Activated T-cell treated with anti-CD3 and anti-CD28 coated beads, Interleukin-2, amount 50 U/mL, for 72 hours (primary cell): ENCODE measurements at regions not wholly inside any gene's neighbourhood (a gene's known extent, or its start where the extent isn't known, plus 50 kb on each side); places are given as distances from the start of the nearest gene placed in this dataset.
"Not testable (repeated sequence)": the region's sequence is repeated elsewhere in the genome, so short reads cannot be mapped to it uniquely, and the experiment has no call there.

Experiments
- ATAC-seq, 2 donors: fragments of 150-1000 bp; cut with Tn5 transposase; replicated peaks in 1 of 2; 2 replicates each; pipeline ENCODE4 v1.10.0; 2021; ENCODE audit warnings: moderate library complexity in 2 of 2, mild to moderate bottlenecking in 1 of 2
- DNase-seq, 2 donors: peaks; one replicate each; pipeline ENCODE4 v3.0.0; 2021 to 2022; ENCODE audit warnings: mixed read lengths in 1 of 2
- H3K27ac Mint-ChIP-seq: one replicate; pipeline ENCODE4 v1.8.0; 2022; ENCODE audit warnings: mild to moderate bottlenecking, moderate library complexity, mixed read lengths
- H3K27me3 Mint-ChIP-seq: one replicate; pipeline ENCODE4 v1.8.0; 2022; ENCODE audit warnings: low read depth, mixed read lengths
- H3K36me3 Mint-ChIP-seq, 2 donors: one replicate each; pipeline ENCODE4 v1.8.0; 2022; ENCODE audit warnings: mixed read lengths in 2 of 2, mild to moderate bottlenecking in 1 of 2; ENCODE audit not compliant: insufficient read depth in 2 of 2
- H3K4me1 Mint-ChIP-seq: one replicate; pipeline ENCODE4 v1.8.0; 2022; ENCODE audit warnings: low read depth, mixed read lengths
- H3K4me3 Mint-ChIP-seq, 2 donors: one replicate each; pipeline ENCODE4 v1.8.0; 2022; ENCODE audit warnings: mild to moderate bottlenecking in 2 of 2, mixed read lengths in 2 of 2, moderate library complexity in 2 of 2
- H3K9me3 Mint-ChIP-seq, 2 donors: one replicate each; pipeline ENCODE4 v1.8.0; 2022; ENCODE audit warnings: mixed read lengths in 2 of 2

DNA sequence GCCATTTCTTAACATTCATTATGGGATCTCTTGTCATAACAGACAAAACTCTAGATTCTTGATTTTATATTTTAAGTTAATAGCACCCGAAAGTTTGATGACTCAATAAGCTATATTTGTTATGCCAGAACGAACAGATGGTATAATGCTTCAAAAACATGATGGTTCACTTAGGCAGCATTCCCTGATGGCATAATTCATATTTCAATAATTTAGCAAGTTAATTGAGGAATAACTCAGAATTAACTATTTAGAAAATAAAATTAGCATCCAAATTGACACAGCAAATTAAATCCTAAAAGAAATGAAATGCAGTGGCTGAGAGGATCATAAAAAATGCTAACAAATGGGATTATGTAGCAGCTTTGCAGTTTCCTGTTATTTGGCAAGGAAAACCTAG is 260.8 kb upstream of the MBL2 start:
- Mint-ChIP-seq H3K4me1 (no peaks in the 10 kb centered on the region), H3K27me3 (no peaks in the 10 kb centered on the region)
- no peak for DNase-seq

DNA sequence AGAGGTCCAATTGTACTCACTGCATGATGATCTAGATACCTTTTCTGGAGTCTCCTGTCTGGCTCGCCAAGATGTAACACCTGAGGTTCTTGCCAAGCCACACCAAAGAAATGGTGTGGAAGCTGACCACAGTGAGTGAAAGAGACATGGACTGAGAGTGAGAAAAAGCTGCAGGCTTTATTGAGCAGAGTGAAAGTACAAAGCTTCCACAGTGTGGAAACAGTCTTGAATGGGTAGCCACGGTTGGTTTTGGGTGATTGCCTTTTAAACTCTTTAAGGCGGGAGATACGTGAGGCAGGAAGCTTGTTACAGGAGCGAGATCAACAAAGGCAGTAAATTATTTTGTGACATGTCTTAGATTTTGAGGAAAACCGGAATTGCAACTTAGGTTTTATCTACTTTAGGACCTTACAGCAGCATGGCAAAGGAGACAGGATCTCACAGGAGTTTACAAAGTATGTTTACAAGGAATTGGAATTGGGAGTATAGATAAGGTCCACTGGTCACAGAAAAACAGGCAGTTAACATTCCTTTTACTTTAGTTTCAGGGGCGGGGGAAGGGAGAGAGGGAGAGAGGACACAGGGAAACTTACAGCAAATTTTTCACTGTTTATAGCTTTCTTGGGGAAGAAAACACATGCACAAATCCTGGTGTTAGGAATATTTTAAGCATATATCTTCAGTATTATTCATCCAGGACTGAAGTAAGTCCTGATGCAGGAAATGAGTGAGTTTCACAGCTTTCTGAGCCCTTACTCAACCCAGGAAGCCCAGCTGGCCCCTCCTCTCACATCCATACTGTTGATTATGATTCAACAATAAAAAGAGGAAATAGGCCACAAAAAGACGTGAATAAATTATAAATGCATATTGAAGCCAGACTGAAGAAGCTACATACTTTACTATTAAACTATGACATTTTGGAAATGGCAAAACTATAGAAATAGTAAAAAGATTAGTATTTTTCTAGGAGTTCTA is 257.6 kb upstream of the MBL2 start:
- H3K36me3 Mint-ChIP-seq, H3K4me1 Mint-ChIP-seq, H3K4me3 Mint-ChIP-seq, DNase-seq, H3K27me3 Mint-ChIP-seq, H3K27ac Mint-ChIP-seq, H3K9me3 Mint-ChIP-seq, ATAC-seq: not testable (repeated sequence)

More for the DNA sequence above, 260.8 kb upstream of the MBL2 start:
- Mint-ChIP-seq H3K36me3 (peaks cover 0 to 1% of the 10 kb centered on the region in 2 donors), H3K27ac (no peak overlapping the region), H3K4me3 (no peak overlapping the region), H3K9me3 (peaks cover 0 to 8% of the 10 kb centered on the region in 2 donors)
- no peak for ATAC-seq

DNA sequence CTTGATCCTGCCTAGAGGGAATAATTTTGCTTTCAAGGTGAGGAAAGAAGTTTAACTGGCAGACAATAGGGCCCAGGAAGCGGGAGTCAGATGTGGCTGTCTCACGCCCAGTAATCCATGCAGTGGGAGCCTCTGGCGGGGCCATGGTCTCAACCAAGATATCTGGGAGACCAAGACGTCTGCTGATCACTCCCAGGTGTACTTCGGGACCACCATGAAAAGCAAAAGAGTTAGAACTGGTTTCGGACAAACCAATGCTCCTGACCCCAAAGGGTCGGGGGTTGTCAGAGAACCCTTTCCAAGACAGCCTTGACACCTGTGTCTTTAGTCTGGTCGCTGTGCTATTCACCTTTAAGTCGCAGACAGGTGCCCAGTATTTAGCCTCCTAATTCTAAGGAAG is 256.9 kb upstream of the MBL2 start:
- H3K9me3 Mint-ChIP-seq = peaks cover 0 to 5% of the 10 kb centered on the region in 2 donors
- H3K4me1 Mint-ChIP-seq = no peaks in the 10 kb centered on the region
- no peak overlapping the region for H3K4me3 Mint-ChIP-seq
- ATAC-seq (no peak), DNase-seq (no peak)
- H3K36me3 Mint-ChIP-seq = peaks cover 0 to 1% of the 10 kb centered on the region in 2 donors
- H3K27ac Mint-ChIP-seq = no peak overlapping the region
- no peaks in the 10 kb centered on the region for H3K27me3 Mint-ChIP-seq

DNA sequence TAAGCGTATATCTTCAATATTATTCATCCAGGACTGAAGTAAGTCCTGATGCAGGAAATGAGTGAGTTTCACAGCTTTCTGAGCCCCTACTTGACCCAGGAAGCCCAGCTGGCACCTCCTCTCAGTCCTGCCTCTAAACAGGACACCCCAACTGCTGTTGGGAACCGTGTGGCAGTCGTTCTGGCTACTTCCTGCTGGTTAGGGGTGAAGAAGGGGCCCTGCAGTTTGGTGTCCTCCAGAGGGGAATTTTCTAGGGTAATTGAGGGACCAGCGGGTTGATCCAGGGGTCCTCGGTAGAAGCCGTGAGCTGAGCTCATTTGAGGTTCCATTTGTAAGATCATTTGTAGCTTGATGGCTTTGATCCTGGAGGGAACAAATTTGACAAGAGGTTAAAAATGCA is 253.2 kb upstream of the MBL2 start:
- H3K27me3 Mint-ChIP-seq, H3K4me3 Mint-ChIP-seq, H3K9me3 Mint-ChIP-seq, H3K4me1 Mint-ChIP-seq, H3K36me3 Mint-ChIP-seq, ATAC-seq, H3K27ac Mint-ChIP-seq, DNase-seq: not testable (repeated sequence)

DNA sequence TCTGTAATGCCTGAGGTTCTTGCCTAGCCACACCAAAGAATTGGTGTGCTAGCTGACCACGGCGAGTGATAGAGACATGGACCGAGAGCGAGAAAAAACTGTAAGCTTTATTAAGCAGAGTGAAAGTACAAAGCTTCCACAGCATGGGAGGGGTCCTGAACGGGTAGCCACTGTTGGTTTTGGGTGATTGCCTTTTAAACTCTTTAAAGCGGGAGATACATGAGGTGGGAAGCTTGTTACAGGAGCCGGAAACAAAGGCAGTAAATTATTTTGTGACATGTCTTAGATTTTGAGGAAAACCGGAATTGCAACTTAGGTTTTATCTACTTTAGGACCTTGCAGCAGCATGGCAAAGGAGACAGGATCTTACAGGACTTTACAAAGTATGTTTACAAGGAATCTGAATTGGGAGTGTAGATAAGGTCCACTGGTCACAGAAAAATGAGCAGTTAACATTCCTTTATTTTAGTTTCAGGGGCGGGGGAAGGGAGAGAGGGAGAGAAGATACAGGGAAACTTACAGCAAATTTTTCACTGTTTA is 252.7 kb upstream of the MBL2 start:
- no peak overlapping the region for H3K27ac Mint-ChIP-seq

DNA sequence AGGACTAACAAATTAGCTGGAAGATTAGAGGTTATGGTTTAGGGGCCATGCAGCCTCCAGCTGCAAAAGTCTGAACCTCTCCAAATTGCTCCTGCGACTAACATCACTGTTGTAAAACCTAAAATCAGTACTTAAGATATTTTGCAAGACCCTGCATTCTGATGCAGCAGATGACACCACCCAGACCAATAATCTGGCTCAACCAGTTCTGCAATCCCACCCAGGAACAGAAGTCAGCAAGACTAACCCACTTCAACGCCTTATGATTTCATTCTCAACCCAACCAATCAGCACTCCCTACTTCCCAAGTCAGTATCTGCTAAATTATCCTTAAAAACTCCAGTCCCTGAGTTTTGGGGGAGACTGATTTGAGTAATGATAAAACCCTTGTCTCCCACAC is 250.8 kb upstream of the MBL2 start:
- Mint-ChIP-seq H3K4me3 (no peak overlapping the region), H3K9me3 (peaks cover 0 to 10% of the 10 kb centered on the region in 2 donors), H3K27me3 (no peaks in the 10 kb centered on the region), H3K4me1 (no peaks in the 10 kb centered on the region), H3K27ac (no peak overlapping the region), H3K36me3 (no peaks in the 10 kb centered on the region)
- ATAC-seq (no peak), DNase-seq (no peak)

More for the DNA sequence above, 252.7 kb upstream of the MBL2 start:
- H3K9me3 Mint-ChIP-seq = peaks cover 0 to 7% of the 10 kb centered on the region in 2 donors
- ATAC-seq = no peak
- H3K36me3 Mint-ChIP-seq = peaks cover 0 to 1% of the 10 kb centered on the region in 2 donors
- H3K4me3 Mint-ChIP-seq = no peak overlapping the region
- H3K4me1 Mint-ChIP-seq = no peaks in the 10 kb centered on the region
- no peaks in the 10 kb centered on the region for H3K27me3 Mint-ChIP-seq
- DNase-seq = no peak

DNA sequence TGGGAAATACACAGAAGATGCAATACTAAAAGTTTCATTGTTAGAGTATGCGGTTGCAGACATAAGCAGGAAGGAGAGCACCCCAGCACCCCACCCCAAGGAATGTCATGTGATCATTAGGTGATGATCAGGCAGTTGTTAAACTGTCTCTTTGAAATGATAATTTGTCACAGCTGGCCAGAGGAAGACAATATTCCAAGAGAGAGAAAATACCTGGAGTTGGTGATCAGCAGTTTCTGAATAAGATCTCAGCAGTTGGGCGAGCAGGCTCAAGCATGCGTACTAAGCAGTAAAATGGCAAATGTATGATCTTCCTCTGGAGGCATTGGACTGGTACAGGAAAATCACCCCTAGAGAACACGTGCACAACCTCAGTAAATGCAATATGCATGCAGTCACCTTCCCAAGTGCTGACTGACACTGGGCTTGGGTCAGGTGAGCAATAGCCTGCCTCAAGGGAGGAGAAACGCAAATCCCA is 250.1 kb upstream of the MBL2 start:
- Mint-ChIP-seq H3K4me1 (no peaks in the 10 kb centered on the region), H3K27ac (no peak overlapping the region), H3K36me3 (no peaks in the 10 kb centered on the region), H3K27me3 (no peaks in the 10 kb centered on the region), H3K9me3 (peaks cover 0 to 10% of the 10 kb centered on the region in 2 donors), H3K4me3 (no peak overlapping the region)
- no peak for DNase-seq
- no peak for ATAC-seq

DNA sequence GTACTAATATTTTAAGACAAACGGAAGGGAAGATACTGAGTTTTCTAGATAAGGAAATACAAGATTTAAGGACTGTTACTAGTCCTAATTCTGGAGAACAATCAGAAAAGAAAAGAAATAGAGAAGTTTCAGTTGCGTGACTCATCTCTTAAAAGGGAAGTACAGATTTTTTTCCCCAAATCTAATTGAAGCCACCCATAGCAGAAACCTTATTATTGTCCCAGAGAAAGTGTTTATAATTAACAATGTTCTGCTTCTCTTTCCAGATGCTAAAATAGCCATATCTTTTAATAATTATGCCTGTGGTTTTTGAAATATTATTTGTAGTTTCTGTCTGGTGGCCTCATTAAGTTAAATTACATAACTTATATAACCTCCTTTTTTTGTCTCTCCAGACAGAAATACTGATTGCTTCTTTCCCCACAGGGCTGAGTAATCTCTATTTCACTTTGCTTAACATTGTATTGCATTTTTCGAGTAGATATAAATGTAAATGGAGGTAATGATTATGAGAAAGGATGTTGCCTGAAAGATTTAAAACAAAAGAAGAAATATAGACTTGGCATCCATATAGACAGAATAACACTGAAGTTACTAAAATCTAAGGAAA is 240.7 kb upstream of the MBL2 start:
- H3K4me3 Mint-ChIP-seq = no peak overlapping the region
- H3K27ac Mint-ChIP-seq = no peak overlapping the region
- no peak for DNase-seq
- peaks cover 0 to under 1% of the 10 kb centered on the region in 2 donors for H3K9me3 Mint-ChIP-seq
- H3K36me3 Mint-ChIP-seq = no peaks in the 10 kb centered on the region
- no peaks in the 10 kb centered on the region for H3K4me1 Mint-ChIP-seq
- H3K27me3 Mint-ChIP-seq = no peaks in the 10 kb centered on the region
- no peak for ATAC-seq

DNA sequence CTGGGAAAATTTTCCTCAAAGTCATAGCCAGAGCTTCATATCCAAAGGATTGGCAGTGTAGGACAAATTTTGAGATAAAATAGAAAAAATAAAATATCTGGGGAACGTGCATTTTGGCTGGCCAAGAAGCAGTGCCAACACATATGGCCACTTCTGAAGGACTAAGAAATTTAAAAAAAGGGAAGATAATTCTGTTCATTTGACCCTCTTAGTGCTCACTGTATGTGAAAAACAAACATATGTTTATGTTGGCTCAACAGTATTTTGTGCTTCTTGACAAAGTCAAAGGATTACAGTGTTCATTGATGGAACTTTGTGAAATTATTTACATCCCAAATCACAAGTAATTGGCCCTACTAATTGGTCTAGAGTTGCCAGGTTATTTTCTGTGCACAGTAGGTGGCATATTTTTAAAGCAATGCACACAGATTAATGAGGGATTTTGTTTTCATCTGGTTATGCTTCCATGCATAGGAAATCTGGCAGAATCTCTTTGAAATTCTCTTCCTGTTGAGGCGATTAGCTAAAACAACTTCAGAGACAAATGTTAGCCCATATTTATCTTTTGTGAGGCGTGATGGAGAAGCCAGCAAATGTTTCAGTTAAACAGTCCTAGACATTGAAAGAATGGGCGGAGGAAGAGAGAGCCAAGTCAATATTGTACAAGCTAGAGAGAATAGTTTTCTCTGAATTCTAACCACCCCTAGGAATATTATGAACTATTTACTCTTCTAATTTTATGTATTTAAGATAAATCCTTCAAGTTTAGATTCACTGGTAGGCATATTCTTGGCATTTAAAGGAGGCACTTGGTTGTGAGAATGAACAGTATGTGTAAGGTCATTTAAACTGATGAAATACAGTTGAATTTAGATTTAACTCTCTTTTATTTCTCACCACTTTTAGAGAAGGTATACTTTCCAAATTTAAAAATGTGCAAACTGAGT is 237.7 kb upstream of the MBL2 start:
- Mint-ChIP-seq H3K36me3 (no peaks in the 10 kb centered on the region), H3K9me3 (peaks cover 0 to 1% of the 10 kb centered on the region in 2 donors), H3K27me3 (no peaks in the 10 kb centered on the region), H3K4me1 (no peaks in the 10 kb centered on the region), H3K4me3 (no peak overlapping the region), H3K27ac (no peak overlapping the region)
- no peak for ATAC-seq
- no peak for DNase-seq

DNA sequence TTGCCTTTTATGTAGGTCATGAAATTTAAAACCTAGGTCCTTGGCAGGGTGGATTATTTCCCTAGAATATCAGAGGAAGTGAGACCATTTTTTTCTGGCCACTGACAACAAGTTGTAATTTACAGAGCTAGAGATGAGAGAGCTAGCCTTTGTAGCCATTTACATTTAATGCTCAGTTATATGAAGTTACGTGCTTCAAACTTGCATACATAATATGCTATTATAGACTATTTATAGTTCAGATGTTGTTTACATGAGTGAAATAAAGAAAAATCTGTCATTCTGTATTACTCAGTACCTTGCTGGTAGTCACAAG is 234.9 kb upstream of the MBL2 start:
- H3K36me3 Mint-ChIP-seq = no peaks in the 10 kb centered on the region
- ATAC-seq (no peak), DNase-seq (no peak)
- no peak overlapping the region for H3K4me3 Mint-ChIP-seq
- peaks cover 0 to 5% of the 10 kb centered on the region in 2 donors for H3K9me3 Mint-ChIP-seq
- no peaks in the 10 kb centered on the region for H3K27me3 Mint-ChIP-seq
- no peaks in the 10 kb centered on the region for H3K4me1 Mint-ChIP-seq
- no peak overlapping the region for H3K27ac Mint-ChIP-seq

DNA sequence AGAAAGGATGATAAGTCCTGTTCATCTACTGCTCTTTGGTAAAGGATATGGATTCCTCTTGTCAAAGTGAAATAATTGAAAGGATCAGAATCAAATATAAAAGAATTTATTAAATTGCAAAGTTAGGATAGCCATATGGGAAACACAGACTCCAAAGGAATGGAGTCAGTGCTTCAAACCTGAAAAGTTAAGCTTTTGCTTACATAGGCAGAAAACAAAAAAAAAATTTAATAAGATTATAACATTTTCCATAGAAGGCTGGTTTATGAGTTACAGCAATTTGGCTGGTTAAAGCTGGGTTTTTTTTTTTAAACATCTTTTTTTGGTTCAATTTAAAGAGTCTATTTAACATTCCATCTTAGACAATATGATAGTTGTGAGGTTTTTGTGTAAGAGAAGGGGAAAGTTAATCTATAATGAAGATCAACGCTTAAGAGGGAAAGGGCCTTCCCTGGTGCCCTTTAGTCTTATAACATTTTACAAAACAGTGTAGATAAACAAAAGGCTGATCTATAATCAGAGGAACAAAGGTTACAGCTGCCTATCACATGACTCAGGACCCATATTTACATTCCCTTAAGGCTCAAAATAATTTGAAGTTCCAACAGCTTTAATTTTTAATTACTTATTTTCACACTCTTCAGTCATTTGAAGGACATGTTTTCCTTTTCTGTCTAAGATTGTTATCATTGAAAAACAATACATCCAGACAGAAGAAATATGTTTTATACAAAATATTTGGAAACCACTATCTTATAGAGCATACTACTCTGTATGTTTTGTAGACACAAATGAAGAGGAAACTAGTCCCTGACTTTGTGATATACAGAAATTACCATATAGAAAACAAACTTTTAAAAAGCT is 234.3 kb upstream of the MBL2 start:
- no peaks in the 10 kb centered on the region for H3K36me3 Mint-ChIP-seq
- no peak overlapping the region for H3K4me3 Mint-ChIP-seq
- ATAC-seq (no peak), DNase-seq (no peak)
- peaks cover 0 to 5% of the 10 kb centered on the region in 2 donors for H3K9me3 Mint-ChIP-seq
- no peaks in the 10 kb centered on the region for H3K4me1 Mint-ChIP-seq
- no peaks in the 10 kb centered on the region for H3K27me3 Mint-ChIP-seq
- no peak overlapping the region for H3K27ac Mint-ChIP-seq
